ENCODE measurements at regions not wholly inside any gene's neighbourhood (a gene's known extent, or its start where the extent isn't known, plus 50 kb on each side); places are given as distances from the start of the nearest gene placed in this dataset.

GRCh38 chr7:118502235-118502634, 277.7 kb downstream of the ANKRD7 start:
- in situ Hi-C loops (cut with MboI; ENCODE audit: low sequenced_read_pairs, unreplicated experiment), result no loop called here
- TF ChIP-seq CTCF (IDR thresholded peaks at IDR 0.05; ENCODE audit: borderline replicate concordance, control extremely low read depth, extremely low read depth, insufficient read depth, missing control alignments), result no peak
- no peak for DNase-seq (ENCODE audit: low spot score)

DNA sequence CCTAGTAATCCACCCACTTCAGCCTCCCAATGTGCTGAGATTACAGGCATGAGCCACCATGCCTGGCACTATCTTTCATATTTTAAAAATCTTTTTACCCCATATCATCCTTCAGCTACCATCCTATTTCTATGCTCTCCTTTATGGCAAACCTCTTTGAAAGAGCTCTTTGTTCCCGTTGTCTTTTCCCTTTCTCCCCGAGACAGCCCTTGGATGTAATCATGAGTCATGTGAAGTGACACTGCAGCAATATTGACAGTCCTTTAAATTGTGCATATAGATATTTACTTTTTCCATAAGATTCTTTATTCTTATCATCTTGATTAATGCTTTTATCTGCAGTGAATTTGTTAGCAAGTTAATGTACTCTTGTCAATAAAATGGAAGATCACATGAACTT, 286.6 kb downstream of the ANKRD7 start:
- DNase-seq (ENCODE audit: low spot score), result no peak
- no peak for TF ChIP-seq CTCF (IDR thresholded peaks at IDR 0.05; ENCODE audit: borderline replicate concordance, control extremely low read depth, extremely low read depth, insufficient read depth, missing control alignments)
- in situ Hi-C loops (cut with MboI; ENCODE audit: low sequenced_read_pairs, unreplicated experiment), result no loop called here

DNA sequence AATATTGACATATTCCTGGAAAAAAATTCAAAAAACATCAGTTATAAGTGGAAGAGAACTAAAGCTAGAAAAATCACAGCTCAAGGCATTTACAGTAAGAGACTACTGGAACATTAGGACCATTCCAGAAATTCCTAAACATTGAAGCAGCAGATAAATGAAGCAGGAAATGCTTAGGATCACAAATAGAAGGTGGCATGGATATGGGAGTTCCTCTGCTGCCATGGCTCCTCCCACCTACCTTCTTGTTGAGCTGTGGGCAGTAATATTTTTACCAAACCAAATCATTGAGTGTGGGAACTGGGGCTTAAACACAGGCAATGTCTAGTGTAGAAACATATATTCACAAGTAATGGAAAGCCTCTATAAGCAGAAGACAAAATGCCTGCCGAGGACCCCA, 292.8 kb downstream of the ANKRD7 start:
- in situ Hi-C loops (cut with MboI; ENCODE audit: low sequenced_read_pairs, unreplicated experiment), result no loop called here
- DNase-seq (ENCODE audit: low spot score), result no peak
- no peak for TF ChIP-seq CTCF (IDR thresholded peaks at IDR 0.05; ENCODE audit: borderline replicate concordance, control extremely low read depth, extremely low read depth, insufficient read depth, missing control alignments)

DNA sequence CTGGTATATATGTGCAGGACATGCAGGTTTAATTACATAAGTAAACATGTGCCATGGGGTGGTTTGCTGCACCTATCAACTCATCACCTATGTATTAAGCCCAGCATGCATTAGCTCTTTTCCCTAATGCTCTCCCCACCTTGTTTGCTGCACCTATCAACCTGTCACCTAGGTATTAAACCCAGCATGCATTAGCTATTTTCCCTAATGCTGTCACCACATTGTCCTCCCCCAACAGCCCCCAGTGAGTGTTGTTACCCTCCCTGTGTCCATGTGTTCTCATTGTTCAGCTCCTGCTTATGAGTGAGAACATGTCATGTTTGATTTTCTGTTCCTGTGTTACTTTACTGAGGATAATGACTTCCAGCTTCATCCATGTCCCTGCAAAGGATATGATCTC, 300.5 kb downstream of the ANKRD7 start:
- TF ChIP-seq CTCF (IDR thresholded peaks at IDR 0.05; ENCODE audit: borderline replicate concordance, control extremely low read depth, extremely low read depth, insufficient read depth, missing control alignments), result no peak
- in situ Hi-C loops (cut with MboI; ENCODE audit: low sequenced_read_pairs, unreplicated experiment), result no loop called here
- no peak for DNase-seq (ENCODE audit: low spot score)

DNA sequence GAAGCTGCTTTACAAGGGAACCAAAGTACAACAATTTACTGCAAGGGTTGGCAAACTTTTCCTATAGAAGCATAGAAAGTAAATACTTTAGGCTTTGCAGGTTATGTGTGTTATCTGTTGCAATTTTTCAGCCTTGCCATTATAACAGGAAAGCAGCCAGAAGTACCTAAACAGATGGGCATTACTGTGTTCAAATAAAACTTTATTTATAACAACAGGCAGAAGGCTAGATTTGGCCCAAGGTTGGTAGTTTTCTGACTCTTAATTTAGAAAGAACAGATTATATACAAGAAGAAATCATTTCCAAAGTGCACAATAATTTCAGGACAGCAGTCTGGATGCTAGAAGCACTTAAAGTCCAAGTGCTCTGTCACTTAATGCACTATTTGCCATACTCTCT, 307.1 kb downstream of the ANKRD7 start:
- no peak for TF ChIP-seq CTCF (IDR thresholded peaks at IDR 0.05; ENCODE audit: borderline replicate concordance, control extremely low read depth, extremely low read depth, insufficient read depth, missing control alignments)
- in situ Hi-C loops (cut with MboI; ENCODE audit: low sequenced_read_pairs, unreplicated experiment), result no loop called here
- no peak for DNase-seq (ENCODE audit: low spot score)

- in situ Hi-C loops (cut with MboI; ENCODE audit: low sequenced_read_pairs, unreplicated experiment), result no loop called here
- TF ChIP-seq CTCF (IDR thresholded peaks at IDR 0.05; ENCODE audit: borderline replicate concordance, control extremely low read depth, extremely low read depth, insufficient read depth, missing control alignments), result no peak
- no peak for DNase-seq (ENCODE audit: low spot score)
These were observed 334.7 kb downstream of the ANKRD7 start for GRCh38 chr7:118559207-118559606.

DNA sequence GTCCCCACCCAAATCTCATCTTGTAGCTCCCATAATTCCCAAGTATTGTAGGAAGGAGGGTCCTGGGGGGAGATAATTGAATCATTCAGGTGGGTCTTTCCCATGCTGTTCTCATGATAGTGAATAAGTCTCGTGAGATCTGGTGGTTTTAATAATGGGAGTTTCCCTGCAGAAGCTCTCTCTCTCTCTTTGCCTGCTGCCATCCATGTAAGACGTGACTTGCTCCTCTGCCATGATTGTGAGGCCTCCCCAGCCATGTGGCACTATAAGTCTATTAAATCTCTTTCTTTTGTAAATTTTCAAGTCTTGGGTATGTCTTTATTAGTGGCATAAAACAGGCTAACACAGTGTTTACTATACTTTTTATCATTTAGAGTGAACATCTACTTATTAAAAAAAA, 338.8 kb downstream of the ANKRD7 start:
- in situ Hi-C loops (cut with MboI; ENCODE audit: low sequenced_read_pairs, unreplicated experiment), result no loop called here
- no peak for DNase-seq (ENCODE audit: low spot score)
- TF ChIP-seq CTCF (IDR thresholded peaks at IDR 0.05; ENCODE audit: borderline replicate concordance, control extremely low read depth, extremely low read depth, insufficient read depth, missing control alignments), result no peak

All from GM13976 (cell line).